Left colon (tissue), 2 donors: ENCODE measurements at regions not wholly inside any gene's neighbourhood (a gene's known extent, or its start where the extent isn't known, plus 50 kb on each side); places are given as distances from the start of the nearest gene placed in this dataset.

Source experiments
- ATAC-seq: fragments of 200-7000 bp; cut with Tn5 transposase; one replicate; pipeline ENCODE4 v1.9.1; 2020; ENCODE audit warnings: mild to moderate bottlenecking, moderate library complexity
- DNase-seq, 2 donors: peaks; one replicate each; pipeline ENCODE4 v3.0.0-alpha.2; 2020
- intact Hi-C, 2 donors: fragments of 100-400 bp; cut with DNase I in 1 of 2; cut with micrococcal nuclease in 1 of 2; formaldehyde crosslinking; loops; one replicate each; pipeline versions ENCODE4 v1.11.2 to v1.14.0; 2022; cut with DNase I, micrococcal nuclease
- donor health status: DM: no; HTN: no; CAD: no.
- donor health status: DM: yes; HTN: yes; CAD: no.

DNA sequence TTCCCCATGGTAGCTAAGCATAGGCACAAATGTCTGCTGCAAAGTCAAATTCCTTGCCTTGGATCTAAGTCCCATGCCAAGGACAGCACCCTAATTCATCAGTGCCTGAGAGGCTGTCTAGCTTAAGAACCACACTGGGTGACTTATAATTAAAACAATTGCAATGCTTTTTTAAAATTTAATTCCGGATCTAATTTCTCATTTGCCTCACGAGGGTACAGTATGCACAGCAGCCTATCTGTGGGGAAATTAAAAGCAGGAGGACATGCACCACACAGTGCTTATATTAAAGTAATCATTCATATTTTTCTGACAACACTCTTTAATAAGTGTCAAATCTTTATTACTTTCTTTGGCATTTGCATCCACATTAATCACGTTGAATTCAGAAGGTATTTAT is 378.8 kb downstream of the GPAM start:
- ATAC-seq, result no peak
- no peak for DNase-seq
- intact Hi-C loops, result no loop called here

DNA sequence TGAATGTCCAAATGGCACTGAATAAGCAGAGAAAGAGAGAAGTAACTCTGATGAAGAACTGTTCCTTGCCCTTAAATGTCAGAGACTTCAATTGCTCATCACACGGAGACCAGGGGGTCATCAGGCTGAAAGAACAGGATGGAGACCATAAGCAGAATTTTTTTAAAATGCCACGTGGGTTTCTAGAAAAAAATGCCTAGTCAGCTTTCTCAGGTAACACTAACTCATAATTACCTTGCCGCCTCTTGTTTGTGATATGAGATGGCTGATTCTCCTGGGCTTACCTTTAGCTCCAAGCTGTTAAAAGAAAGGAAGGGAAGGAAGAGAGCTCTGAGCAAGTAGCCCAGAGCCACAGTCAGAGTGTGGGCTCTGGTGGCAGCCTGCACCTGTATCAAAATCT is 372.0 kb downstream of the GPAM start:
- ATAC-seq (no peak), DNase-seq (no peak)
- intact Hi-C loops, result no loop called here

GRCh38 chr10:111820471-111820870 is 363.1 kb downstream of the GPAM start:
- no peak for ATAC-seq
- intact Hi-C loops, result no loop called here

DNA sequence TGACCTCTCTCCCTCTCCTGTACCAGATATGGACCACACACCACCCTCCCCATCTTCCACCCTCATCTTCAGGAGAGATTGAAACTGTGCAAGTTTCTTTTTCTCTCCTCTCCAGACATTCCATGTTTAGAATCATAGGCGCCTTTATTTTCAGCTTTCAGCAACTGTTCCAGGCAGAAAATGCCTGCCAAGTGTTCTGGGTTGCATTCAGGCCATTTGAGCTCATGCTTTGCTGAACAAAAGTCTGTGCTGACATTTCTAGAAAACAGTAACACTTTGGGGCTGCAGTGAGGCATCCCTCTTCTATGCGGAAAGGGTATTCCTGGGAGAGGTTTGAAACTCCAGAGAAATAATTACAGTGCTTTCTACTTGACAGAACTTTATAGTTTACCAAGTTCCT is 361.7 kb downstream of the GPAM start:
- DNase-seq (no peak), ATAC-seq (no peak)
- intact Hi-C loops, result no loop called here

More at GRCh38 chr10:111820471-111820870, 363.1 kb downstream of the GPAM start:
- DNase-seq, result no peak

DNA sequence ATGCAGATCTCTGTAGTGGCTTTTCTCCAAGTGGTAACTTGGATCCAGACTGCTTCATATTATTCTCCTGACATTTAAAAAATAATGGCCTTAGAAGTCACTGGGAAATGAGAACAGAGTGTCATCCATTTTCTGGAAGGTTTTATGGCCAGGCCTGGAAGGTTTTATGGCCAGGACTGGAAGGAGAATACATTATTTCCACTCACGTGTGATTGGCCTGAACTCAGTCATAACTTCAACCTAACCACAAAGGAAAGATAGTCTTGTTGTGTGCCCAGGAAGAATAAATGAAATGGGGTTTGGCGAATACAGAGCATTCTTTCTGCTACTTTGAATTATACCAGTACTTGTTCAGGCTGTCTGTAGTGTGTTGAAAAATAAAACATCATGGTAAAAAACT is 360.9 kb downstream of the GPAM start:
- intact Hi-C loops, result no loop called here
- no peak for ATAC-seq
- no peak for DNase-seq

DNA sequence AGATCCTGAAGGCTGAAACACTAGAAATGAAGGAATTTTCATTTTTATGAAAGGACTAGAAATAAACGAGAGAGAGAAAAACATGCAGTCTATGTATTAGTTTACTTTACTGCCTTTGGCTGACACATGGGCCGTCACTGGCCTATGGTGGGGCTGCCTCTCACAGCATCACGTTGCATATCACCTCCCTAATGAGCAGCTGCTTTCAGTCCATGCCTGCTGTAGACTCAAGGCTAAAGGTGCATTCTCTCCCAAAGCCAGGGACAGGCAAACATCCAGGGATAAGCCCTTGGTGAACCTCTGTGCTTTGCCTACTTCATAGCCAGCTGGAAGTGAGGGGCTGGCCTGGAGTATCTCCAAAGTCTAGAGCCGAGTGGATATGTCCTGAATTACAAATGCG is 359.4 kb downstream of the GPAM start:
- ATAC-seq (no peak), DNase-seq (no peak)
- intact Hi-C loops, result no loop called here

DNA sequence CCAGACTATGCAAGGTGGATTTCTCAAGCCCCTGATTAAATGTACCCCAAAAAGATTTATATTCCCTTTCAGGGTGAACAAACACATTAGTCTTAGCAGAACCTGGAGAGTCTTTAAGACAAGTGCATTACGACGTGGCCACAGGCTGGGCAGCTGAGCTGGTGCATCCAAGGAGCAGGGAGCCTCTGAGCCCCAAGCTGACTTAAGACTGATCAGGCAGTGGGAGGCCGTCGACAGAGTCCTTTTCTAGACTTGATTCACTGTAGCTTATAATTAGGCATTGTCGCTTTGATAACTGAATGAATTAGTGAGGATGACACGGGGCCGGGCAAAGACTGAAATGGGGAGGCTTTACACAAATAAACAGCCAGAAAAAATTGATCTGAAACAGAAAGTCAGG is 353.2 kb downstream of the GPAM start:
- DNase-seq (no peak), ATAC-seq (no peak)
- intact Hi-C loops, result no loop called here

DNA sequence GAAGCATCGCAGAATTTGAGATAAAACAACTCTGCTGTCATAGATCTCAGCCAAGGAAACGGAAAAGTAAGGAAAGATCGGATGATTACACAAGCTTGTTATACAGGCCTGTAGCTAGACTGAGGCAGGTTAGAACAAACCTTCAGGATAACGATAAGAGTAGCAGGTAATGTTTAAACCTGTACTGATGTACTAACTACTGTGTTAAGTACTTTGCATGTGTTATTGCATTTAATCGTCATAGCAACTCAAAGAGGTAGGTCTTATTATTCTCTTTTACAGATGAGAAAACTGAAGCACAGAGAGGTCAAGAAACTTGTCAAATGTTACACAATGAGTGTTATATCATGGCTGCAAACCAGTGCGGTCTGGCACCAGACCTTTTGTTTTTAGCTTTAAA is 352.5 kb downstream of the GPAM start:
- ATAC-seq (no peak), DNase-seq (no peak)
- intact Hi-C loops, result no loop called here

DNA sequence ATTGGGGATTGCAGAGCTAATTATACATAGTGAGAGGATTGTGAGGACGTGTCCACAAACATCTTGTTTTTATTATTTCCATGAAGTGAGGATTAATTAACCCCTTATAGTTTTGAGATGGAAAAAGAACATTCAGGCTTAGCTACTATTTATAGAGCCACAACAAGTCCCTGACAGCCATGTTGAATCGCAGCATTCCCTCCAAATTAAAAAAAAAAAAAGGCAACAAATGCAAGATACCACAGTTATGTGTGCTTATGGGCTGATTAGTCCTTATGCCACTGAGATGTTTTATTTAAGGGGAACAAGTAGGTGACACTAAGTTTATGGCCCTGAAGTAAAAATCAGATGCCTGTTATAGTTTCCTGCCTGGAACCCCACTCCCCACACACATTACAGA is 350.3 kb downstream of the GPAM start:
- intact Hi-C loops, result no loop called here
- ATAC-seq, result no peak
- DNase-seq, result no peak

- intact Hi-C loops, result no loop called here
- DNase-seq, result no peak
- no peak for ATAC-seq
Measured at GRCh38 chr10:111835574-111835973, 348.0 kb downstream of the GPAM start.

GRCh38 chr10:111836064-111836463 is 347.5 kb downstream of the GPAM start:
- intact Hi-C loops, result no loop called here
- DNase-seq (no peak), ATAC-seq (no peak)

DNA sequence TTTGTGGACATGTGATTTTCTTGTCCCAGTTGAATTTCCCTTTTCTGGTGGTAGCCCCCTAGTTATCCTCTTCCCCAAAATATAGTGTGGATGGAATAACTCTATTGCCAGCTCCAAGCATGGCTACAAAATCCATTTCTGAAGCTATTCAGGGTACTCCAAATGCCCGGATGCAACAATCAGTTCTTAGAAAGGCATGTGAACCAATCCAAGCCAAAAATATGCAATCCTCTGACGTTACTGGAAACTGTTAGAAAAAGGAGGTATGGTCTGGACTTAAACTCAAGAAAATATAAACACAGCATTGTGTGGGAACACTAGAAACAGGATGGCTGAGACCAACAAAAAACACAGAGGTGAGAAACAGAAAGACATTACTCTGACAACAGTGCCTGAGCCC is 347.0 kb downstream of the GPAM start:
- DNase-seq (no peak), ATAC-seq (no peak)

DNA sequence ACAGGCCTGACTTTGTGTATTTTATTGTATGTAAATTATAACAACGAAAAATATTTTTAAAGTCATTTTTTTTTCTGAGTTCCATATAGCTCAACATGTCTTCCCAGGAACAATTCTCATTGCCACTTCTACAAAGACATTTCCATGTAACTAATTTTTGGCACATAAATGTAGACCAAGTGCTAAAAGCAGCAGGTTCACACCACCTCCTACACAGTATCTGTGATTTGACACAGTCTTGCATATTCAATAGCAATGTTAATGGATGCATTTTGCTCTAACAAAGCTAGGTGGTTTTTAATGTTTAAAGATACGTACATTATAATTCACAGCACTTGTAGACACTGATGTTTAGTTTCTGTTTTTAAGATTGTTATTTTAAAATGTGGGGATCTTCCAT is 346.5 kb downstream of the GPAM start:
- intact Hi-C loops, result no loop called here
- DNase-seq, result no peak
- ATAC-seq, result no peak

More for the DNA sequence above, 347.0 kb downstream of the GPAM start:
- intact Hi-C loops, result no loop called here

- DNase-seq (no peak), ATAC-seq (no peak)
- intact Hi-C loops, result no loop called here
Measured at GRCh38 chr10:111837985-111838384, 345.6 kb downstream of the GPAM start.

DNA sequence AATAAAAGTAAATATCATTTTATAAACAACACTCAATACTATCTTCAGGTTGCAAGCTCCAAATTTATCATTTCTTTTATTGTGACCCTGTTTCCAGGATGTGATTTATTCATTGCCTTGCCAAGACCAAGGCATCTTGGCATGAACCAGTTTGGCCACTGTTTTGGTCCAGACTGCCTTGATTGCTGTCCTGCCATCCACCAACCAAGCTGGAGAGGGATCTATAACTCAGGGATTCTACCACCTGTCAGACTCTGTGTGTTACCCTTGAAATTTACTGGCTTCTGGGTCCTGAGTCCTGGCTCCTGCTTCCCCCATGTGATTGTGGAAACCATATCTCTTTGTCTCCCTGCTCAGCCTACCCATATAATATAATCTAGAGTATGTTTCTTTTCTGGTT is 343.0 kb downstream of the GPAM start:
- ATAC-seq (no peak), DNase-seq (no peak)
- intact Hi-C loops, result no loop called here

DNA sequence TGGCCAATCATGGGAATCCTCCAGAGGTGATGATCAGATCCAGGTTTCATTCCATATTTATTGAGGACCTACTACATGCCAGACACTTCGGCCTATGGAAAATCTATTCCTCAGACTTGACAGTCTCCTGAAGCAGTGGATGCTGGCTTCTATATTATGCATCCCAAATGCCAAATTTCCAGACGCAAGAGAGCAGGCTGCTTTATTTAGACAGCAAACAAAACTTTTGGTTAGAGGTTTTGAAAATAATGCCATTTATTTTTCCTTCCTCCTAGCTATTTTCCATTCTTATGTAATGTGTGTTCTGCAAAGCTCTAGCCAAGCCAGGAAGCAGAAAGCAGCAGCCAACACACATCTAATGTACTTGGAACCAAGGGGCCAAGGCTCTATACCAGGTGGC is 330.8 kb downstream of the GPAM start:
- intact Hi-C loops, result no loop called here
- ATAC-seq (no peak), DNase-seq (no peak)

DNA sequence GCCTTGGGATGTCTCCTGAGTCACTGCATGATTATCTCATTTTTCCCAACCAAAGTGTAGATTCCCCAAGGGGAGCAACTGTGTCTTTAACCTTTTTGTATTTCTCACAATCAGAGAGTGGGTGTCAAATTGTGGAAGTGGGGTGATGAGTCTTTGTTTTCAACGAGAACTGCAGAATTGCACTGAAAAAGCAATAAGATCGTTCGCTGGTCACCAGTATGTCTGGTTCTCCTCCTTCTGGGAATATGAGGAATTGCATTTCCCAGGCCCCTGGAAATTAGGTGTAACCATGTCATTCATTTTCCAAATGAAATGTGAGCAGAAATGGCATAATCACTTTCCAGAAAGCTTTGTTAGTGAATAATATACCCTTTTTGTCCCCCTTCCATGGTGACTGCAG is 326.9 kb downstream of the GPAM start:
- intact Hi-C loops, result no loop called here
- DNase-seq (no peak), ATAC-seq (no peak)

- DNase-seq (no peak), ATAC-seq (no peak)
- intact Hi-C loops, result no loop called here
Measured at GRCh38 chr10:111865550-111865949, 318.0 kb downstream of the GPAM start.

DNA sequence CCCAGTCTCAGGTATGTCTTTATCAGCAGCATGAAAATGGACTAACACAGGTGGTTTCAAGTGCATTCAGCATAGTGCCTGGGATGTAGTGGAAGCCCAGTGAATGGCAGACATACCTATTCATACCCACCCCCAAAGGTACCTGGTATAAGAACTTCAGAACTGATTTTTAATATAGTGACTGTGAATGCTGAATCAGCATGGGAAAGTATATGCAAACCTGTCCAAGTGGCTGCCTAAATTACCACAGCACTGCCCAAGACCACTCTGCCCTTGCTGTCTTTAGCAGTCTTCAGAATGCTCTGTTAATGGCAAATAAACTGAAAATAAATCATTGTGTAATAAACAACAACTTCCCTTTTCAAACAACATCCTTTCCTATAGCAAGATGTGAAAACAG is 312.1 kb downstream of the GPAM start:
- intact Hi-C loops, result no loop called here
- no peak for DNase-seq
- no peak for ATAC-seq

DNA sequence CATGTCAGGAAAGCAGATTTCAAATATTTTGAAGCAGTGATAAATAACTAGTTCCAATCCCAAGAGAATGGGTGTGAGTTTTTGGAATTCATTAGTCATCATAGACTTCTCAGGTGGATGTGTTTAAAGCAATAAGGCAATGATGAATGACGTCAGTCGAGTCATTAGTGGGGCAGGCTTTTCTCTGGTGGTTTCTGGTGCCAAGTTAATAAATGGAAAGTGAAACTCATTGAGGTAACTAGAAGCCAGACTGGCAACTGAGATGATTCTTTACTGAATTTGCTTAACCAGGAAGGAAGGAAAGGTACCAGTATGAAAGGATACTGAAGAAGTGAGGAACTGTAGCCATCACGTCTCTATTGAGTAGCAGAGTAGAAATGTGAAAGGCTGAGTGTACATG is 311.0 kb downstream of the GPAM start:
- ATAC-seq, result no peak
- DNase-seq, result no peak
- intact Hi-C loops, result no loop called here

GRCh38 chr10:111873041-111873440 is 310.5 kb downstream of the GPAM start:
- ATAC-seq (no peak), DNase-seq (no peak)
- intact Hi-C loops, result no loop called here

- DNase-seq (no peak), ATAC-seq (no peak)
- intact Hi-C loops, result no loop called here
Measured at GRCh38 chr10:111873621-111874135, 309.9 kb downstream of the GPAM start.
